ENCODE measurements at regions not wholly inside any gene's neighbourhood (a gene's known extent, or its start where the extent isn't known, plus 50 kb on each side); places are given as distances from the start of the nearest gene placed in this dataset.
"Not testable (repeated sequence)": the region's sequence is repeated elsewhere in the genome, so short reads cannot be mapped to it uniquely, and the experiment has no call there.

DNA sequence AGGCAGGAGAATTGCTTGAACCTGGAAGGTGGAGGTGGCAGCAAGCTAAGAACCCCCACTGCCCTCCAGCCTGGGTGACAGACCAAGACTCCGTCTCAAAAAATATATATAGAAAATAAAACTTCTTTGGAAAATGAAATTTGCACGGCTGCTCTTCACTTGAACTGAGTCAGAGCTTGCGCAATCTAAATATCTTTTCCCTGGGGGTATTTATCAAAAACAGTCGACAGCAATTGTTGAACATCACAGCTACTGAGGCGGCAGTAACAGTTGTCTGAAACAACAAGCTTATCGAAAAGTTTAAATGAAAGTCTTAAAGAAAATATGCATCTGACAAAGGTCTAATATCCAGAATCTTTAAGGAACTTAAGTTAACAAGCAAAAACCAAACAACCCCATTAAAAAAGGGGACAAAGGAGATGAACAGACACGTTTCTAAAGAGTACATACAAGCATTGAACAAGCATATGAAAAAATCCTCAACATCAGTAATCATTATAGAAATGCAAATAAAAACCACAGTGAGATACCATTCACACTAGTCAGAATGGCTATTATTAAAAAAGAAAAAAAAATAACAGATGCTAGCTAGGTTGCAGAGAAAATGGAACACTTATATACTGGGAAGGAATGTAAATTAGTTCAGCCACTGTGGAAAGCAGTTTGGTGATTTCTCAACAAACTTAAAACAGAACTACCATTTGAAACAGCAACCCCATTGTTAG, 153.6 kb upstream of the CDH9 start:
- no peaks in the 10 kb centered on the region for H3K36me3 Mint-ChIP-seq
- peaks cover 21% of the 10 kb centered on the region for H3K9me3 Mint-ChIP-seq
- no peak for DNase-seq
- intact Hi-C loops (cut with micrococcal nuclease) = no loop called here
- no peak overlapping the region for H3K4me3 Mint-ChIP-seq
- POLR2A ChIA-PET = no interaction called here
- H3K27ac Mint-ChIP-seq = no peak overlapping the region
- CTCF ChIA-PET = no interaction called here
- no peaks in the 10 kb centered on the region for H3K4me1 Mint-ChIP-seq (ENCODE audit: low read depth)
- no peaks in the 10 kb centered on the region for H3K27me3 Mint-ChIP-seq

DNA sequence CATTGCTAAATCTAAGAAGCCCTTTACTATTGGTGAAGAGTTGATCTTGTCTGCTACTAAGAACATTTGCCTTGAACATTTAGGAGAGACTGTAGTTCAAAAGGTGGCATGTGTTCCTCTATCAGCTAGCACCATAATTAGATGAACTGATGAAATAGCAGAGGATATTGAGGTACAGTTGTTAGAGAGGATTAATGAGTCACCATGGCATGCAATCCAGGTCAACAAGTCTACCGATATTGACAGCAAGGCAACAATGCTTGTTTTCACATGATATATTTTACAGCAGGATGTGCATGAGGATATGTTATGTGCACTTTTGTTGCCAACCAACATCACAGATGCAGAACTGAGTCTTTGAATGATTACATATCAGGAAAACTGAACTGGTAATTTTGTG, 134.3 kb upstream of the CDH9 start:
- Mint-ChIP-seq H3K9me3 (peaks cover 19% of the 10 kb centered on the region), H3K4me1 (ENCODE audit: low read depth) (no peaks in the 10 kb centered on the region), H3K27me3 (no peaks in the 10 kb centered on the region), H3K27ac (no peak overlapping the region), H3K4me3 (no peak overlapping the region), H3K36me3 (no peaks in the 10 kb centered on the region)
- no peak for DNase-seq
- CTCF ChIA-PET = no interaction called here
- POLR2A ChIA-PET = no interaction called here
- intact Hi-C loops (cut with micrococcal nuclease) = no loop called here

- intact Hi-C loops (cut with micrococcal nuclease) = no loop called here
- no peak overlapping the region for H3K4me3 Mint-ChIP-seq
- POLR2A ChIA-PET = no interaction called here
- H3K36me3 Mint-ChIP-seq = no peaks in the 10 kb centered on the region
- H3K27me3 Mint-ChIP-seq = no peaks in the 10 kb centered on the region
- H3K9me3 Mint-ChIP-seq = peaks cover 19% of the 10 kb centered on the region
- no peak overlapping the region for H3K27ac Mint-ChIP-seq
- CTCF ChIA-PET = no interaction called here
- DNase-seq = no peak
- no peaks in the 10 kb centered on the region for H3K4me1 Mint-ChIP-seq (ENCODE audit: low read depth)
Measured at GRCh38 chr5:27171761-27172261, 133.4 kb upstream of the CDH9 start.

DNA sequence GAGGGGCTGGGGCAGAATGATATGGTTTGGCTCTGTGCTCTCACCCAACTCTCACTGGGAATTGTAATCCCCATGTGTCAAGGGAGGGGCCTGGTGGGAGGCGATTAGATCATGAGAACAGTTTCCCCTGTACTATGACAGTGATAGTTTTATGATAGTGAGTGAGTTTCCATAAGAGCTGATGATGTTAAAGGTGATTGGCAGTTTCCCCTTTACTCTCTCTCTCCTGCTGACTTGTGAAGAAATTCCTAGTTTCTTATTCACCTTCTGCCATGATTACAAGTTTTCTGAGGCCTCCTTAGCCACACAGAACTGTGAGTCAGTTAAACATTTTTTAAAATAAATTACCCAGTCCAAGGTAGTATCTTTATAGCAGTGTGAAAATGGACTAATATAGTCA, 120.4 kb upstream of the CDH9 start:
- no peaks in the 10 kb centered on the region for H3K27me3 Mint-ChIP-seq
- no peak for DNase-seq
- H3K4me3 Mint-ChIP-seq = no peak overlapping the region
- no peaks in the 10 kb centered on the region for H3K4me1 Mint-ChIP-seq (ENCODE audit: low read depth)
- peaks cover 32% of the 10 kb centered on the region for H3K9me3 Mint-ChIP-seq
- intact Hi-C loops (cut with micrococcal nuclease) = no loop called here
- no peaks in the 10 kb centered on the region for H3K36me3 Mint-ChIP-seq
- no peak overlapping the region for H3K27ac Mint-ChIP-seq
- ChIA-PET CTCF (no interaction called here), POLR2A (no interaction called here)

DNA sequence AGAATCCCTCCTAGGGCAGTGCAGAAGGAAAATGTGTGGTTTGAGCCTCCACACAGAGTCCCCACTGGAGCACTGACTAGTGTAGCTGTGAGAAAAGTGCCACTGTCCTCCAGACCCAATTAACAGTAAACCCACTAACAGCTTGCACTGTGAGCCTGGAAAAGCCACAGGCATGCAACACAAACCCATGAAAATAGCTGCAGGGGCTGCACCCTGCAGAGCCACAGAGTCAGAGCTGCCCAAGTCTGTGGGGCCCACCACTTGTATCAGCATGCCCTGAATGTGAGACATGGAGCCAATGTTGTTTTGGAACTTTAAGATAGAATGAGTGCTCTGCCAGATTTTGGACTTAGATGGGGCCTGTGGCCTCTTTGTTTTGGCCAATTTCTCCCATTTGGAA, 119.8 kb upstream of the CDH9 start:
- Mint-ChIP-seq H3K4me3 (no peak overlapping the region), H3K36me3 (no peaks in the 10 kb centered on the region), H3K4me1 (ENCODE audit: low read depth) (no peaks in the 10 kb centered on the region), H3K27me3 (no peaks in the 10 kb centered on the region), H3K27ac (no peak overlapping the region), H3K9me3 (peaks cover 32% of the 10 kb centered on the region)
- ChIA-PET CTCF (no interaction called here), POLR2A (no interaction called here)
- no peak for DNase-seq
- intact Hi-C loops (cut with micrococcal nuclease) = no loop called here

- POLR2A ChIA-PET = no interaction called here
- Mint-ChIP-seq H3K4me3 (no peak overlapping the region), H3K9me3 (peaks cover 8% of the 10 kb centered on the region), H3K36me3 (no peaks in the 10 kb centered on the region), H3K27ac (no peak overlapping the region), H3K4me1 (ENCODE audit: low read depth) (no peaks in the 10 kb centered on the region), H3K27me3 (no peaks in the 10 kb centered on the region)
- CTCF ChIA-PET = no interaction called here
- intact Hi-C loops (cut with micrococcal nuclease) = no loop called here
- DNase-seq = no peak
Measured at GRCh38 chr5:27144456-27144855, 106.1 kb upstream of the CDH9 start.

DNA sequence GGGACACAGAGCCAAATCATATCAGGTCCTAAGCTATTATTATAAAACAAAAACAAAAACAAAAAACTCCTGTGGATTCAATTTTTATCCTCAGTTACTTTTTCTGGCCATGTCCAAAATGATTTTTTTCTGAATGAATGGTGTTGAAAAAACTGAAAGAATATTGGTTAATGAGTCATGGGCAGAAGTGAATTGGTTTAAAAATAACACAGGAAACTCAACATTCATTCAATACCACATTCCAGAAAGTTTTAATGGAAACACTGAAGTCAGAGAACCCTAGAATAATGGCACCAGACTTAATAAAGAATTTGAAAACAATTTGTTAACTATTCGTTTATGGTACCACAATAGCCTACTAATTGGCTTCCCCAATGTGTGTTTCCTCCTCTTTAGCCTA, 102.4 kb upstream of the CDH9 start:
- intact Hi-C loops (cut with micrococcal nuclease) = no loop called here

DNA sequence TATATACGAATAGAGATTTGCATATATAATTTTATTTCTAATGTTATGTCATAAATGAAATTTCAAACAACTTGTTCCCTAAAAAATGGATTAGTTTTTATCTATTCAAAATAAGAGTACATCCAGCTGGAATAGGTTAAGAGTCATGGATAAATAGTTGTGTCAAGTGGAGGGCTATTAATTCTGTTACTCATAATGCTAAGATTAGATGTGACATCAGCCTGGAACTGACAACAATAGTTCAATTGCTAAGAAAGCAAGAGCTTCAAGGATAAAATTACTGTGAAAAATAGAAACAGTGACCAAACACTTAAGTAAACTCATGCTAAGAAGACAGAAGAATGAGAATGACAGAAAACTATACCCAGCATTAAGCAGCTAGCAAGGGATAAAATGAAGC, 92.2 kb upstream of the CDH9 start:
- H3K36me3 Mint-ChIP-seq = no peaks in the 10 kb centered on the region
- no peak overlapping the region for H3K27ac Mint-ChIP-seq
- H3K4me1 Mint-ChIP-seq (ENCODE audit: low read depth) = no peaks in the 10 kb centered on the region
- no peaks in the 10 kb centered on the region for H3K27me3 Mint-ChIP-seq
- no peak overlapping the region for H3K4me3 Mint-ChIP-seq
- ChIA-PET POLR2A (no interaction called here), CTCF (no interaction called here)
- intact Hi-C loops (cut with micrococcal nuclease) = no loop called here
- no peak for DNase-seq
- H3K9me3 Mint-ChIP-seq = peaks cover 13% of the 10 kb centered on the region

More for the DNA sequence above, 102.4 kb upstream of the CDH9 start:
- Mint-ChIP-seq H3K27ac (no peak overlapping the region), H3K27me3 (no peaks in the 10 kb centered on the region), H3K36me3 (no peaks in the 10 kb centered on the region), H3K4me3 (no peak overlapping the region), H3K9me3 (peaks cover 16% of the 10 kb centered on the region), H3K4me1 (ENCODE audit: low read depth) (no peaks in the 10 kb centered on the region)
- no peak for DNase-seq
- POLR2A ChIA-PET = no interaction called here
- CTCF ChIA-PET = no interaction called here

- H3K4me1 Mint-ChIP-seq (ENCODE audit: low read depth) = no peaks in the 10 kb centered on the region
- no peak overlapping the region for H3K4me3 Mint-ChIP-seq
- ChIA-PET POLR2A (no interaction called here), CTCF (no interaction called here)
- H3K27me3 Mint-ChIP-seq = no peaks in the 10 kb centered on the region
- H3K27ac Mint-ChIP-seq = no peak overlapping the region
- peaks cover 9% of the 10 kb centered on the region for H3K9me3 Mint-ChIP-seq
- intact Hi-C loops (cut with micrococcal nuclease) = no loop called here
- no peak for DNase-seq
- no peaks in the 10 kb centered on the region for H3K36me3 Mint-ChIP-seq
Measured at GRCh38 chr5:27129926-27130325, 91.5 kb upstream of the CDH9 start.

DNA sequence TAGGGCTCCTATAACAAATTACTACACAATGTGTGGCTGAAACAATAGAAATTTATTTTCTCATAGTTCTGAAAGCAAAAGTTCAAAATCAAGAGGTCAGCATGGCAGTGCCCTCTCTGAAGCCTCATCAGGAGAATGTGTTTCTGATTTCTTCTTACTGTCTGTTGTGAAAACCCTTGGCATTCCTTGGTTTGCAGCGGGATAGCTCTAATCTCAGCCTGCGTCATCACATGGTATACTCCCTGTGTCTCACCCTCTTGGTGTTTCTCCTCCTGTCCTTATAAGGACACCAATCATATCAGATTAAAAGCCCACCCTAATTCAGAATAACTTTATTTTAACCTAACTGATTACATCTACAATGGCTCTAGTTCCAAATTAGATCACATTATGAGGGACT, 87.5 kb upstream of the CDH9 start:
- peaks cover under 1% of the 10 kb centered on the region for H3K9me3 Mint-ChIP-seq
- POLR2A ChIA-PET = no interaction called here
- no peak overlapping the region for H3K27ac Mint-ChIP-seq
- H3K4me1 Mint-ChIP-seq (ENCODE audit: low read depth) = no peaks in the 10 kb centered on the region
- H3K4me3 Mint-ChIP-seq = no peak overlapping the region
- CTCF ChIA-PET = no interaction called here
- intact Hi-C loops (cut with micrococcal nuclease) = no loop called here
- H3K36me3 Mint-ChIP-seq = no peaks in the 10 kb centered on the region
- H3K27me3 Mint-ChIP-seq = no peaks in the 10 kb centered on the region
- no peak for DNase-seq

DNA sequence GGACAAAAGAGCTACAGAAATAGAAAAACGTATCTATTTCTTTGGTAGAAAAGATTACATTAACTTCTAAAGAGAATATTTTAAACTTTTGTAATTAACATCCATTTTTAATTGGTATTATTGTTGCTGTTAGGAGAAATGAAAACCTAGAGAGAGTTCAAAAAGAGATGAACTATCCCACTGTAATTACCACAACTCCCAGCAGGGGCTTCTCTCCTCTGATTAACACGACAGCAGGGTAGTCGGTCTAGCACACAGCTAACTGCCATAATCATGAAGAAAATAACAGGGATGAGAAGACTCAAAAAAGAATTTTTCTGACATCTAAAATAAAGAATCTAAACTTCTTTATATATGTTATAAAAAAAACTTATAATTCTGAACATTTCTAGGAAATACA, 86.2 kb upstream of the CDH9 start:
- Mint-ChIP-seq H3K27ac (no peak overlapping the region), H3K4me3 (no peak overlapping the region), H3K9me3 (peaks cover 8% of the 10 kb centered on the region), H3K4me1 (ENCODE audit: low read depth) (no peaks in the 10 kb centered on the region), H3K36me3 (no peaks in the 10 kb centered on the region), H3K27me3 (no peaks in the 10 kb centered on the region)
- no peak for DNase-seq
- ChIA-PET POLR2A (no interaction called here), CTCF (no interaction called here)
- intact Hi-C loops (cut with micrococcal nuclease) = no loop called here

DNA sequence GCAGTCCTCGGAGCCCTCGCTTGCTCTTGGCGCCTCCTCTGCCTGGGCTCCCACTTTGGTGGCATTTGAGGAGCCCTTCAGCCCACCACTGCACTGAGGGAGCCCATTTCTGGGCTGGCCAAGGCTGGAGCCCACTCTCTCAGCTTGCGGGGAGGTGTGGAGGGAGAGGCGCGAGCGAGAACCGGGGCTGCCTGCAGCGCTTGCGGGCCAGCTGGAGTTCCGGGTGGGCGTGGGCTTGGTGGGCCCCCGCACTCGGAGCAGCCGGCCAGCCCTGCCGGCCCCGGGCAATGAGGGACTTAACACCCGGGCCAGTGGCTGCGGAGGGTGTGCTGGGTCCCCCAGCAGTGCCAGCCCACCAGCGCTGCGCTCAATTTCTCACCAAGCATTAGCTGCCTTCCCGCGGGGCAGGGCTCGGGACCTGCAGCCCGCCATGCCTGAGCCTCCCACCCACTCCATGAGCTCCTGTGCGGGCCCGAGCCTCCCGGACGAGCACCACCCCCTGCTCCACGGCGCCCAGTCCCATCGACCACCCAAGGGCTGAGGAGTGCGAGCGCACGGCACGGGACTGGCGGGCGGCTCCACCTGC, 81.4 kb upstream of the CDH9 start:
- H3K36me3 Mint-ChIP-seq; H3K27me3 Mint-ChIP-seq; H3K4me3 Mint-ChIP-seq; DNase-seq; POLR2A ChIA-PET; CTCF ChIA-PET; H3K27ac Mint-ChIP-seq; H3K4me1 Mint-ChIP-seq (ENCODE audit: low read depth); intact Hi-C loops (cut with micrococcal nuclease): not testable (repeated sequence)
- H3K9me3 Mint-ChIP-seq = peaks cover 23% of the 10 kb centered on the region

- POLR2A ChIA-PET = no interaction called here
- no peaks in the 10 kb centered on the region for H3K4me1 Mint-ChIP-seq (ENCODE audit: low read depth)
Measured at GRCh38 chr5:27103486-27103885, 65.1 kb upstream of the CDH9 start.

More at GRCh38 chr5:27103486-27103885, 65.1 kb upstream of the CDH9 start:
- no peak overlapping the region for H3K27ac Mint-ChIP-seq
- no peak for DNase-seq
- H3K4me3 Mint-ChIP-seq = no peak overlapping the region
- H3K27me3 Mint-ChIP-seq = no peaks in the 10 kb centered on the region
- CTCF ChIA-PET = no interaction called here
- H3K36me3 Mint-ChIP-seq = no peaks in the 10 kb centered on the region
- peaks cover 2% of the 10 kb centered on the region for H3K9me3 Mint-ChIP-seq
- intact Hi-C loops (cut with micrococcal nuclease) = no loop called here

Measured in activated CD4-positive, alpha-beta memory T cell treated with anti-CD3 and anti-CD28 coated beads for 36 hours (primary cell).